OCI-LY3 (cell line): ENCODE measurements at regions not wholly inside any gene's neighbourhood (a gene's known extent, or its start where the extent isn't known, plus 50 kb on each side); places are given as distances from the start of the nearest gene placed in this dataset.

Source experiments
- H2AFZ ChIP-seq: fragments of 200-600, 300-600 bp; shearing (Covaris generic); 2 replicates; pipeline ENCODE4 v1.6.0; 2014; ENCODE audit warnings: antibody characterized with exemption, low read depth, low read length
- H3K27ac ChIP-seq: fragments of 200-600, 300-600 bp; sonication (generic); 2 replicates; pipeline ENCODE4 v1.5.1; 2014; ENCODE audit warnings: mild to moderate bottlenecking, low read length, moderate library complexity, mixed read lengths
- H3K27me3 ChIP-seq: fragments of 200-600, 300-600 bp; sonication (generic); 2 replicates; pipeline ENCODE4 v1.6.1; 2014; ENCODE audit warnings: low read depth, low read length, mixed read lengths
- H3K36me3 ChIP-seq: fragments of 200-600, 300-600 bp; sonication (generic); replicated peaks from 2 replicates; pipeline ENCODE3; 2014; ENCODE audit warnings: low read depth, low read length, mixed read lengths
- H3K4me1 ChIP-seq: fragments of 300-600, 200-600 bp; sonication (generic); 2 replicates; pipeline ENCODE4 v1.6.1; 2014; ENCODE audit warnings: low read length, mixed read lengths
- H3K4me2 ChIP-seq: fragments of 200-600, 300-600 bp; sonication (generic); 2 replicates; pipeline ENCODE4 v1.6.1; 2014; ENCODE audit warnings: low read length, mixed read lengths
- H3K4me3 ChIP-seq: fragments of 300-600, 200-600 bp; sonication (generic); 2 replicates; pipeline ENCODE4 v1.5.1; 2014; ENCODE audit warnings: antibody characterized with exemption, mild to moderate bottlenecking, low read length, moderate library complexity
- H3K79me2 ChIP-seq: fragments of 300-600, 200-600 bp; shearing (Covaris generic); 2 replicates; pipeline ENCODE4 v1.6.1; 2014; ENCODE audit warnings: mild to moderate bottlenecking, low read length, mixed read lengths
- H3K9ac ChIP-seq: fragments of 300-600, 200-600 bp; shearing (Covaris generic); 2 replicates; pipeline ENCODE4 v1.6.0; 2014; ENCODE audit warnings: mild to moderate bottlenecking, low read length, moderate library complexity
- H3K9me3 ChIP-seq: fragments of 200-600, 300-600 bp; shearing (Covaris generic); 2 replicates; pipeline ENCODE4 v1.6.1; 2014; ENCODE audit warnings: low read length, mixed read lengths; ENCODE audit not compliant: insufficient read depth
- H4K20me1 ChIP-seq: fragments of 200-600, 300-600 bp; sonication (generic); 2 replicates; pipeline ENCODE4 v1.6.1; 2016; ENCODE audit warnings: low read length, mixed read lengths; ENCODE audit not compliant: insufficient read depth
- EZH2phosphoT487 ChIP-seq: fragments of 200-600 bp; shearing (Covaris generic); IDR thresholded peaks from 2 replicates; pipeline ENCODE4 v1.6.1; 2018; ENCODE audit warnings: antibody characterized with exemption, mixed run types, low read depth
- TF ChIP-seq, protein P1 (sequence below): fragments of 200-600, 300-600 bp; sonication (generic); IDR thresholded peaks from 2 replicates; pipeline ENCODE4 v1.5.1; 2014; ENCODE audit warnings: antibody characterized with exemption, low read length, low read depth

DNA sequence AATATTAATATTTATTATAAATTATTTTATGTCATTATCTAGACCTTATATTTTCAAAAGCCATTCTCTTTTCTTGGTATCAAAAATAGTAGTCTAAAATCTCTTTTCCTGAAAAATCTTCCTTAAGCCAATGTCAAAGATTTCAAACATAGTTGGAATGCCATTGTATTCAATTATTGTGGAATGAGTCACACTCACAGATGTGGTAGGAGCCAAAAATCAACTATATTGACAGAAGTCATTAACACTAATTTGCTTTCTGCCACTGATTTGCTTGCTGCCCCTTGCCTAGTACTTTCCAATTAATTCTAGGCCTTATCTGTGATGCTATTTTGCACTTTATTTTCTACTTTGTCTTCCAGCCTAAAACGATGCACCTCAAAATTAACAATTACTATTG lies 1326.3 kb upstream of the GJE1 start:
- Histone ChIP-seq H3K4me2 (no peak overlapping the region), H3K79me2 (no peaks in the 10 kb centered on the region), H3K27ac (no peak overlapping the region), H3K4me1 (no peaks in the 10 kb centered on the region), H3K9me3 (no peaks in the 10 kb centered on the region), H4K20me1 (no peaks in the 10 kb centered on the region), H3K36me3 (no peaks in the 10 kb centered on the region), H2AFZ (no peak overlapping the region), H3K9ac (no peak overlapping the region), H3K4me3 (no peak overlapping the region), H3K27me3 (no peaks in the 10 kb centered on the region)
- TF ChIP-seq, protein P1, sequence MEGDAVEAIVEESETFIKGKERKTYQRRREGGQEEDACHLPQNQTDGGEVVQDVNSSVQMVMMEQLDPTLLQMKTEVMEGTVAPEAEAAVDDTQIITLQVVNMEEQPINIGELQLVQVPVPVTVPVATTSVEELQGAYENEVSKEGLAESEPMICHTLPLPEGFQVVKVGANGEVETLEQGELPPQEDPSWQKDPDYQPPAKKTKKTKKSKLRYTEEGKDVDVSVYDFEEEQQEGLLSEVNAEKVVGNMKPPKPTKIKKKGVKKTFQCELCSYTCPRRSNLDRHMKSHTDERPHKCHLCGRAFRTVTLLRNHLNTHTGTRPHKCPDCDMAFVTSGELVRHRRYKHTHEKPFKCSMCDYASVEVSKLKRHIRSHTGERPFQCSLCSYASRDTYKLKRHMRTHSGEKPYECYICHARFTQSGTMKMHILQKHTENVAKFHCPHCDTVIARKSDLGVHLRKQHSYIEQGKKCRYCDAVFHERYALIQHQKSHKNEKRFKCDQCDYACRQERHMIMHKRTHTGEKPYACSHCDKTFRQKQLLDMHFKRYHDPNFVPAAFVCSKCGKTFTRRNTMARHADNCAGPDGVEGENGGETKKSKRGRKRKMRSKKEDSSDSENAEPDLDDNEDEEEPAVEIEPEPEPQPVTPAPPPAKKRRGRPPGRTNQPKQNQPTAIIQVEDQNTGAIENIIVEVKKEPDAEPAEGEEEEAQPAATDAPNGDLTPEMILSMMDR: no peak
- no peak for TF ChIP-seq EZH2phosphoT487

DNA sequence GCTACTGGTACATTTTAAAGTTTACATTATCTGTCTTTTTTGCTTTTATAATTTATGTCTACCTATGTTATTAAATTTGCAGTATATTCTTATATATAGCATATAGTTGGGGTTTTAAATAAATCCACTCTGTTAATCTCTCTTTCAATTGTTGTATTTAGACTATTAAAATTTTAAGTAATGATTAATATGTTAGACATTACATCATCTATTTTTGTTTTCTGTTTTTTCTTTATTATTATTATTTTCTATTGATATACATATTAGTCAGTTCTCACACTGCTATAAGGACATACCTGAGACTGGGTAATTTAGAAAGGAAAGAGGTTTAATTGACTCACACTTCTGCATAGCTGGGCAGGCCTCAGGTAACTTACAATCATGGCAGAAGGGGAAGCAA lies 1338.2 kb upstream of the GJE1 start:
- Histone ChIP-seq H3K27ac (no peak overlapping the region), H3K79me2 (no peaks in the 10 kb centered on the region), H3K9me3 (no peaks in the 10 kb centered on the region), H3K4me2 (no peak overlapping the region), H3K27me3 (no peaks in the 10 kb centered on the region), H3K4me1 (no peaks in the 10 kb centered on the region), H3K9ac (no peak overlapping the region), H2AFZ (no peak overlapping the region), H3K36me3 (no peaks in the 10 kb centered on the region), H4K20me1 (no peaks in the 10 kb centered on the region), H3K4me3 (no peak overlapping the region)
- TF ChIP-seq EZH2phosphoT487: no peak
- TF ChIP-seq, protein P1: no peak

DNA sequence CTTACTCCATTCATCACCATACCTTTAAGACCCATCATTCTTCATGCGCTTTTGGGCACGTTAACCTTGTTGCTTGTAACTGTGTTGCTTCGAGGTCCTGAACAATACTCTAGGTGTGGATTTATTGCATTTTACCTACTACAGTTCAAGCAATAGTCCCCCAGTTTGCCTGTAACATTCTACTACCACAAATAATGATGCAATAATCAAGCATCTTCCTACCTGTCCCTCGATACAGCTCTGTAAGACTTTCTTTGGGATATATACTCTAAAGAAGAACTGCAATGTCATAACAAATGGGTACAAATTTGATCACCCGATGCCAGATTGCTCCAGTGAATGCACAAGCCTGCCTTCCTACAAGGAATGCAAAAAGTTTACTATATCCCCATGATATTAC lies 1342.6 kb upstream of the GJE1 start:
- Histone ChIP-seq H3K27me3 (no peaks in the 10 kb centered on the region), H2AFZ (no peak overlapping the region), H4K20me1 (no peaks in the 10 kb centered on the region), H3K4me1 (no peaks in the 10 kb centered on the region), H3K79me2 (no peaks in the 10 kb centered on the region), H3K4me2 (no peak overlapping the region), H3K36me3 (no peaks in the 10 kb centered on the region), H3K9me3 (no peaks in the 10 kb centered on the region), H3K4me3 (no peak overlapping the region), H3K9ac (no peak overlapping the region), H3K27ac (no peak overlapping the region)
- TF ChIP-seq, protein P1: no peak
- TF ChIP-seq EZH2phosphoT487: no peak

DNA sequence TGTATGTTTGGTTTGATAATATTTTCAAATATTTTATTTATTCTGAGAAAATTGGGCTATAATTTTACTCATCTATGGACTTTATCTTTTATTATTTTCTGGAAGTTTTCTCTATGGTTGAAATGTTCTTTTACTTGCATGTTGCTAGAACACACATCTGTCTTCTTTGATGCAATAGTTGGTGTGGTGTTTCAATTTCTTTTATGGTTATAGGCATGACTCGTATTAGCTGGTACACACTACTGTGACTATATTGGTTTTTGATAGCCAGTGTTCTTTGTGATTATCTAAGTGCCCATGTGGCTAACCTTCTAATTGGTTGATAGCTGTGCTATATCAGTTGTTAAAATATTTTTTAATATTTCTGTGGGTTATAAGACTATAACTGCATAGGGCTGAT lies 1343.3 kb upstream of the GJE1 start:
- TF ChIP-seq EZH2phosphoT487: no peak
- TF ChIP-seq, protein P1: no peak
- Histone ChIP-seq H3K27me3 (no peaks in the 10 kb centered on the region), H3K9ac (no peak overlapping the region), H3K36me3 (no peaks in the 10 kb centered on the region), H3K4me1 (no peaks in the 10 kb centered on the region), H3K79me2 (no peaks in the 10 kb centered on the region), H2AFZ (no peak overlapping the region), H4K20me1 (no peaks in the 10 kb centered on the region), H3K27ac (no peak overlapping the region), H3K4me2 (no peak overlapping the region), H3K9me3 (no peaks in the 10 kb centered on the region), H3K4me3 (no peak overlapping the region)
